Fibroblast of the aortic adventitia (primary cell): ENCODE measurements at regions not wholly inside any gene's neighbourhood (a gene's known extent, or its start where the extent isn't known, plus 50 kb on each side); places are given as distances from the start of the nearest gene placed in this dataset.

ENCODE experiments used
- DNase-seq: peaks from one replicate; pipeline ENCODE4 v3.0.0-alpha.2; 2010; ENCODE audit warnings: low read depth
- H3K4me3 ChIP-seq: 2 replicates; pipeline ENCODE4 v1.5.1; 2011; ENCODE audit warnings: low read depth, mild to moderate bottlenecking, control low read depth, low read length, moderate library complexity
- CTCF ChIP-seq: IDR thresholded peaks from 2 replicates; pipeline ENCODE4 v1.5.1; 2011; ENCODE audit warnings: mild to moderate bottlenecking, low read length, control low read depth, inconsistent platforms; ENCODE audit not compliant: insufficient read depth

DNA sequence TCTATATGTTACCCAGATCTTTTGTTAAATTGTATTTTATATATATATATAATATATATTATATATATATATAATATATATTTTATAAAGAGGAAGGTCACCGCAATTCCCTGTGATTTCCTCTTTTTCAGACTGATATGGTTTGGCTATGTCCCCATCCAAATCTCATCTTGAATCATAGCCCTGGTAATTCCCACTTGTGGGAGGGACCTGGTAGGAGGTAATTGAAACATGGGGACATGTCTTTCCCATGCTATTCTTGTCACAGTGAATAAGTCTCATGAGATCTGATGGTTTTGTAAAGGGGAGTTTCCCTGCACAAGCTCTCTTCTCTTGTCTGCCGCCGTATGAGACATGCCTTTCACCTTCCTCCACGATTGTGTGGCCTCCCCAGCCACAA is 157.6 kb downstream of the RAB38 start:
- H3K4me3 ChIP-seq: no peak overlapping the region
- no peak for TF ChIP-seq CTCF
- DNase-seq: no peak

DNA sequence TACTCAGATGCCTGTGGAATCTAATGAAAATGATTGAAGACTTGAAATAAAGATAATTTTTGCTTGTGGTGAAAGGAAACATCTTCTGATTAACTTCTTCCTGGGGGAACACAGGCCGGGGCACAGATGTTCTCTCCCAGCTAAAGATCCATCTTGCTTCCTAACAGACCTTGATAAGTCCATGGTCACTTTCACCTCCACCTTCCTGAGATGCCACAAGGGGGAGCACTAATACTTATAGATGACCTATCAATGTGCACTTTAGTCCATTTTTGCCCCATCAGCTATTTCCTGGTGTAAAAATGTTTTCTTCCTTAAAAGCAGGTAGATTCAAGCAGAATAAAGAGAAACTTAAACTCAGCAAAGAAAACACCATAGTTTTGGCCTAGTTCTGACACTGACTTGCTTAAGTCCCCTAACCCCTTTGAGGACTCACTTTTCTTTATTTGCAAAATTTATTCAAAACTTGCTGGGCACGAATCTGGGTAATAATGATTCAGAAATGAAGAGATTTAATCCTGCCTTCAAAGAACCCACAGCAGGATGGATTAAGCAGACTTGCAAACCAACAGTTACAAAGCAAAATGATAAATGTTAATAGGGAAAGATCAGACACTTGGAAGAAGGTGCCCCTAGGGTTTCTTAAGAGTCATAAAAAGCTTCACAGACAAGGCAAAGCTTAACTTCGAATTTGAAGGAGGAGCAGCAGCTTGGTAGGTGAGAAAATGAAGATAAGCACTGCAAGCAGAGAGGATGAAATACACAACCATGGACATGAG is 158.7 kb downstream of the RAB38 start:
- TF ChIP-seq CTCF: peak; percentile 76
- no peak overlapping the region for H3K4me3 ChIP-seq
- peak; percentile 92 for DNase-seq

GRCh38 chr11:88015170-88015569 is 160.1 kb downstream of the RAB38 start:
- no peak for DNase-seq
- no peak for TF ChIP-seq CTCF
- no peak overlapping the region for H3K4me3 ChIP-seq

GRCh38 chr11:88013508-88014065 is 161.7 kb downstream of the RAB38 start:
- TF ChIP-seq CTCF: no peak
- no peak for DNase-seq
- H3K4me3 ChIP-seq: no peak overlapping the region

DNA sequence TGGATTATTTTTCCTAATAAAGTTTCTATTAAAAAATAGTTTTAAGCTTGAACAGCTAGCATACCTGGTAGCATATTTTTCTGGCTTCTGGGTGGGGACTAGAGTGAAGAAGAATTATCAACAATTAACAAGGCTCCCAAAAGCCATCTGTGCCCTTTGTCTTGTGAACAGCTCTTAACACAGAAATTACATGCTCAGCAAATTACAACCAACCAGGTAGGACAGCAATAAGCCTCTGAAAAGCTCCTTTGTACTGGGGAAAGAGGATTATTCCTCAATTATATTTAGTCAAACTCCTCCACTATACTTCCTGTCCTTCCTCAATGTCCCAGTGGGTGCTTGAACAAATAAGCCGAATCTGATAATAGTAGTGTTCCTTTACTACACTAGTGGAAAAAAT is 162.8 kb downstream of the RAB38 start:
- DNase-seq: no peak
- no peak for TF ChIP-seq CTCF
- H3K4me3 ChIP-seq: no peak overlapping the region

DNA sequence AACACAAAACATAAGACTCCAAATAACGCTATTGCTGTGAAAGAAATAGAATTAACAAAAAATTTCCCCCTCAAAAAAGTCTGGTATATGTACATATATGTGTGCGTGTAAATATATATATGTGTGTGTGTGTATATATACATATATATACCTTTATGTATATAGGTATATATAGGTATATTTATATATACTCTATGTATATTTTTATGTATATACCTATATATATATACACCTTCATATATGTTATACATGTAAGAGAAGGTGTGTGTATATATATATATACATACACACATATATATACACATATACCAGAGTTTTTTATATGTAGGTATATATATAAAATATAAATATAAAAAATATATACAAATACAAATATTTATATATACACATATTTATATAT is 199.2 kb downstream of the RAB38 start:
- TF ChIP-seq CTCF: no peak
- H3K4me3 ChIP-seq: no peak overlapping the region
- DNase-seq: no peak

DNA sequence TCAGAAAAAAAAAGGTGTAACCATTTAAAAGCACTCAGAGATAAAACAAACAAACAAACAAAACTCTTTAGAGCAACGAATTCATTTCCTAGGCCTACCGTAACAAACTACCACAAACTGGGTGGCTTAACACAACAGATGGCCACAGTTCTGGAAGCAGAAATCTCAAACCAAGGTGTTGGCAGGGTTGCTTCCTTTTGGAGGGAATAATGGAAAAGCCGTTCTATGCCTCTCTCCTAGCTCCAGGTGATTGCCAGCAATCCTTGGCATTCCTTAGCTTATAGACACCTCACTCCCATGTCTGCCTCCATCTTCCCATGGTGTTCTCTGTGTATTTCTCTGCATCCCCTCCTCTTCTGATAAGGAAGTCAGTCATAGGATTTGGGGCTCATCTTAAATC is 200.4 kb downstream of the RAB38 start:
- no peak for DNase-seq
- H3K4me3 ChIP-seq: no peak overlapping the region
- no peak for TF ChIP-seq CTCF
